ENCODE measurements at regions not wholly inside any gene's neighbourhood (a gene's known extent, or its start where the extent isn't known, plus 50 kb on each side); places are given as distances from the start of the nearest gene placed in this dataset.

- intact Hi-C loops (cut with DNase I), result no loop called here
- peak in 1 of 2 donors; percentile 18 for DNase-seq (ENCODE audit: extremely low spot score in 2 of 2)
- Histone ChIP-seq H3K36me3 (no peaks in the 10 kb centered on the region), H3K4me3 (no peak overlapping the region), H3K4me1 (no peaks in the 10 kb centered on the region), H3K9me3 (no peaks in the 10 kb centered on the region), H3K27ac (no peak overlapping the region), H3K27me3 (no peaks in the 10 kb centered on the region)
- no peak for TF ChIP-seq CTCF (IDR thresholded peaks at IDR 0.05)
- no peak for TF ChIP-seq POLR2A (IDR thresholded peaks at IDR 0.05)
- no peak for TF ChIP-seq POLR2AphosphoS5 (IDR thresholded peaks at IDR 0.05; ENCODE audit: insufficient read depth in 1 of 2, low read depth in 1 of 2)
Measured at GRCh38 chr1:147089457-147089856, 82.8 kb downstream of the PRKAB2 start.

DNA sequence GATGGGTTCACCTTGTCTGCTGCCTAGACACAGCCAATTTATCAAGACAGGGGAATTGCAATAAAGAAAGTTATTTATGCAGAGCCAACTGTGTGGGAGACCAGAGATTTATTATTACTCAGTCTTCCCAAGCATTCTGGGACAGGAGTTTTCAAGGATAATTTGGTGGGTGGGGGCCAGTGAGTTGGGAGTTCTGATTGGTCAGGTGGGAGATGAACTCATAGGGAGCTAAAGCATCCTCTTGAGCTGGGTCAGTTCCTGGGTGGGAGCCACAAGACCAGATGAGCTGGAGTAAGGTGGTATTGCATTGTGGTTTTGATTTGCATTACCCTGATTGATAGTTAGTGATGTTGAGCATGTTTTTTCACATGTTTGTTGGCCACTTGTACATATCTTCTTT is 86.1 kb downstream of the PRKAB2 start:
- Histone ChIP-seq H3K9me3 (no peaks in the 10 kb centered on the region), H3K27me3 (no peaks in the 10 kb centered on the region), H3K4me3 (no peak overlapping the region), H3K4me1 (peaks cover 9% of the 10 kb centered on the region), H3K36me3 (no peaks in the 10 kb centered on the region), H3K27ac (no peak overlapping the region)
- TF ChIP-seq POLR2A (IDR thresholded peaks at IDR 0.05), result no peak
- no peak for TF ChIP-seq POLR2AphosphoS5 (IDR thresholded peaks at IDR 0.05; ENCODE audit: insufficient read depth in 1 of 2, low read depth in 1 of 2)
- no peak for TF ChIP-seq CTCF (IDR thresholded peaks at IDR 0.05)
- DNase-seq (ENCODE audit: extremely low spot score in 2 of 2), result peak in 1 of 2 donors; percentile 70
- intact Hi-C loops (cut with DNase I), result no loop called here

DNA sequence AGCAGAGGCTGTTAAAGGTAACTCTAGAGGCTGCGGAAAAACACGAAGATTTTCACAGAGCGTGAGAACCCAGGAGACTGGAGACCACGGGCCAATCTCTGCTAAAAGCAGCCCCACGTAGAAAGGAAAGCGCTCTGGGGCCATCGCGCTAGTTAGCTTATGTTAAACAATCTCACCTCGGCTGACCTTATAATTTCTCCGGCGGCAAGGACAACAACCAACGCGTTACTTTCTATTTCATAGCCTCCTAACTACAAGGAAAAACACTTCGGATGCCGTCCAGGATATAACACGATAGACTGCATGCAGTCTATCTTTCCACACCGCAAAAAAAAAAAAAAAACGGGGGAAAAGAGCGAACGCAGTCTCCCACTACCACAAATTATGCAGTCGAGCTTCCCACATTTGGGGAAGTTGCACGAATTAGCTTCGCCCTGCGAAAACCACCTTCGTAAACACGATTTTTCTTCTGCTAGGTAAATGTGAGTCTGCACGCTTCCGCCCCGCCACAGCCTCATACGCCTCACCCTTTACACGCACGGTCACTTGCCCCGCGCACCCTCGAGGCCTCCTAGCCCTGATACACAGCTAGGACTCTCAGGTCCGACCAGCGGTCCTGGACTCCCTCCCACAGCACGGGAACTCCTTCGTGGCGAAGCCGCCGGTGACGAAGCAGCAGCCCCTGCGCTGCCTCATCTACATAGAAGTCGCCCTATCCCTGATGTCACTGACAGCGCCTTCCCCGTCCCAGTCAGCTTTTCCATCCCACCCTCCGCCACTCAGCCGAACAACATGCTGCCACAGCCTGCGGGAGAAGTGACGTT is 87.8 kb downstream of the PRKAB2 start:
- no peaks in the 10 kb centered on the region for H3K36me3 ChIP-seq
- TF ChIP-seq POLR2A (IDR thresholded peaks at IDR 0.05) (no peak), POLR2AphosphoS5 (IDR thresholded peaks at IDR 0.05; ENCODE audit: insufficient read depth in 1 of 2, low read depth in 1 of 2) (peak; percentile 25 to 77)
- no peaks in the 10 kb centered on the region for H3K9me3 ChIP-seq
- intact Hi-C loops (cut with DNase I), result no loop called here
- H3K27ac ChIP-seq, result peak overlapping the region; percentile 25
- peaks cover 3% of the 10 kb centered on the region for H3K27me3 ChIP-seq
- H3K4me1 ChIP-seq, result peaks cover 21% of the 10 kb centered on the region
- peak overlapping the region; percentile 45 to 59 for H3K4me3 ChIP-seq
- peak in 1 of 2 donors; percentile 84 for DNase-seq (ENCODE audit: extremely low spot score in 2 of 2)

DNA sequence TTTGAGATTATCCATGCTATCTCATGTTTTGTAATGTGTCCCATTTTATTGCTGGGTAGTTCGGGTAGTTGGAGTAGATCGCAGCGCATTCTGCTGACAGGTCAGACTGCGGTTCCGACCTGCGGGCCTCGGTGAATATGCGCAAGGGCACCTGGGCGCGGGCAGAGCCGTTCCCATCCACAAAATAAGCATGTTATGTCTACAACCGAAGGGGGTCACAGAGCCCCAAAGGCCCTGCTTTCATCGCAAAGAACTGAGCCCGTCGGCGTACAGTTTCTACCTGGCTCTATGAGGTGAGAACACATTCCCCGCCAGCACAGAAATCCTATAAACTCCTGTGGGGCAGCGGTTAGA is 88.4 kb downstream of the PRKAB2 start:
- TF ChIP-seq POLR2A (IDR thresholded peaks at IDR 0.05), result no peak
- no peak for TF ChIP-seq POLR2AphosphoS5 (IDR thresholded peaks at IDR 0.05; ENCODE audit: insufficient read depth in 1 of 2, low read depth in 1 of 2)
- no peak for TF ChIP-seq CTCF (IDR thresholded peaks at IDR 0.05)
- no peaks in the 10 kb centered on the region for H3K9me3 ChIP-seq
- H3K4me3 ChIP-seq, result peak overlapping the region; percentile 45 to 59
- no peaks in the 10 kb centered on the region for H3K36me3 ChIP-seq
- no peak for DNase-seq (ENCODE audit: extremely low spot score in 2 of 2)
- intact Hi-C loops (cut with DNase I), result no loop called here
- peaks cover 27% of the 10 kb centered on the region for H3K4me1 ChIP-seq
- H3K27ac ChIP-seq, result no peak overlapping the region
- peaks cover 3% of the 10 kb centered on the region for H3K27me3 ChIP-seq

DNA sequence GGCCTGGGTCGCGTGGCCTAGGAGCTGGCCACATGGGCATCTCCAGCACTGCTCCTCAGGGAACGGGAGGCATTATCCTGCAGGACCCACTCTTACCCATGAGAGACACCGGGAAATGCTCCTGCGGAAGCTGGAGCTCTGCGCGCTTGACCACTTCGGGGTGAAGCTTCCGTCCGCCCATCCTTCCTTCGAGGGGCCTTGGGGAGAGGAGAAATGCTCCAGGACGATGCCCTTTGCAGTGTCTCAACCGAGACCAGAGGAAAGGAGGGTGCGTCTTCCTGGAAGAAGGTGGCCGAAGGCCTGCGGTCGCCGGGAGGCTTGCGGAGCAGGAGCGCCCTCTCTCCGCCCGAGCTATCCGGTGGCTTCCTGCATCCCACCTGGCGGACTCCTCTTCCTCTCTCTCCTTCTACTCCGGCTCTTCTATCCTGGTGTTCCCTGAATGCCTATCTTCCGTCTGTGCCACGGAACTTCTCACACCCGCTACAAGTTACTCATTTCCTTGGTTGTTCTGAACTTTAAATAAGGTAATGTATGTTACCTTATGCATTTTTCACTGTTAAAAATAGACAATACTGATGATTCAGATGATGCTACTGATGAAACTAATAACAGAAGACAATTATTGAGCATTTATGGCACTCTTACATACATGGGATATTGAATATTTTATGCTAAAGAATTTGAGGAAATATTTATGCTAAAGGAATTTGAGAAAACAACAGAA is 91.4 kb downstream of the PRKAB2 start:
- no peak overlapping the region for H3K27ac ChIP-seq
- H3K9me3 ChIP-seq, result no peaks in the 10 kb centered on the region
- intact Hi-C loops (cut with DNase I), result no loop called here
- H3K4me3 ChIP-seq, result no peak overlapping the region
- H3K27me3 ChIP-seq, result peaks cover 9% of the 10 kb centered on the region
- DNase-seq (ENCODE audit: extremely low spot score in 2 of 2), result peak in 1 of 2 donors; percentile 65
- peaks cover 41% of the 10 kb centered on the region for H3K4me1 ChIP-seq
- H3K36me3 ChIP-seq, result no peaks in the 10 kb centered on the region
- TF ChIP-seq CTCF (IDR thresholded peaks at IDR 0.05) (no peak), POLR2A (IDR thresholded peaks at IDR 0.05) (no peak), POLR2AphosphoS5 (IDR thresholded peaks at IDR 0.05; ENCODE audit: insufficient read depth in 1 of 2, low read depth in 1 of 2) (no peak)

Measured in vagina (tissue), 2 donors.